Sigmoid colon (tissue), 6 donors: ENCODE measurements at regions not wholly inside any gene's neighbourhood (a gene's known extent, or its start where the extent isn't known, plus 50 kb on each side); places are given as distances from the start of the nearest gene placed in this dataset.
A peak's percentile ranks its signal among the peaks of the same experiment; 100 is the strongest.

Source experiments
- DNase-seq: peaks from one replicate; pipeline ENCODE4 v3.0.0-alpha.2; 2019
- H3K27ac ChIP-seq, 4 donors: fragments of 200-600 bp; sonication (generic); one replicate each; pipeline ENCODE4 v1.5.1; 2016 to 2019; ENCODE audit warnings: mild to moderate bottlenecking in 1 of 4
- H3K27me3 ChIP-seq, 3 donors: fragments of 200-600 bp; sonication (generic); one replicate each; pipeline ENCODE4 v1.5.1; 2019; ENCODE audit warnings: mild to moderate bottlenecking in 1 of 3
- H3K36me3 ChIP-seq, 4 donors: fragments of 200-600 bp; sonication (generic); one replicate each; pipeline ENCODE4 v1.5.1; 2016 to 2019
- H3K4me1 ChIP-seq, 4 donors: fragments of 200-600 bp; sonication (generic); one replicate each; pipeline ENCODE4 v1.5.1; 2017 to 2019
- H3K4me3 ChIP-seq, 4 donors: fragments of 200-600 bp; sonication (generic); one replicate each; pipeline ENCODE4 v1.5.1; 2017 to 2019; ENCODE audit warnings: mild to moderate bottlenecking in 2 of 4, moderate library complexity in 1 of 4
- H3K9me3 ChIP-seq, 4 donors: fragments of 200-600 bp in 3 of 4; sonication (generic) in 3 of 4; one replicate each; pipeline versions ENCODE4 v1.5.1 to v1.6.1; 2013 to 2019
- CTCF ChIP-seq, 4 experiments: fragments of 450-650 bp in 3 of 4; fragments of 200-600 bp in 1 of 4; IDR thresholded peaks; one replicate each; pipeline ENCODE4 v1.5.1; 2016 to 2019; ENCODE audit warnings: antibody characterized with exemption in 4 of 4, mild to moderate bottlenecking in 3 of 4, moderate library complexity in 2 of 4
- EP300 ChIP-seq, 4 donors: sonication (generic); formaldehyde crosslinking; IDR thresholded peaks; one replicate each; pipeline ENCODE4 v1.6.1; 2017; ENCODE audit warnings: antibody characterized with exemption in 4 of 4
- POLR2A ChIP-seq, 2 donors: fragments of 450-650 bp; IDR thresholded peaks; one replicate each; pipeline ENCODE4 v1.6.1; 2016; ENCODE audit warnings: antibody characterized with exemption in 2 of 2, mild to moderate bottlenecking in 2 of 2, moderate library complexity in 2 of 2
- POLR2AphosphoS5 ChIP-seq, 4 donors: sonication (generic); formaldehyde crosslinking; IDR thresholded peaks; one replicate each; pipeline ENCODE4 v1.6.1; 2017; ENCODE audit warnings: antibody characterized with exemption in 4 of 4
- WGBS, 2 donors: extraction: QIAGEN DNeasy Blood & Tissue Kit; methylation state at CpG; one replicate each; pipeline ENCODE4 v1.1.7; 2013; 5-methylcytosine and 5-hydroxymethylcytosine counted together
- intact Hi-C: fragments of 100-400 bp; cut with DNase I; formaldehyde crosslinking; loops from one replicate; pipeline ENCODE4 v1.15.1; 2023
- donor health status: healthy with polysubstance abuse.
- donor health status: healthy.

GRCh38 chr7:54931532-54931931 is 87.3 kb upstream of the EGFR start:
- H3K27ac ChIP-seq = no peak overlapping the region
- no peak for DNase-seq
- intact Hi-C loops = loop anchor here (5.0 kb wide), 1 partner anchor 86 kb away; the partner anchor contains the start of gene EGFR
- peaks cover 0 to 15% (median 8%) of the 10 kb centered on the region in 4 donors for H3K4me1 ChIP-seq
- no peaks in the 10 kb centered on the region for H3K9me3 ChIP-seq
- H3K4me3 ChIP-seq = no peak overlapping the region
- no peaks in the 10 kb centered on the region for H3K36me3 ChIP-seq
- 91 to 97% methylated on average over 1 of the region's 1 CpG for WGBS, 2 donors
- no peaks in the 10 kb centered on the region for H3K27me3 ChIP-seq
- TF ChIP-seq CTCF (IDR thresholded peaks at IDR 0.05) = no peak
- TF ChIP-seq POLR2AphosphoS5 (IDR thresholded peaks at IDR 0.05) = no peak
- no peak for TF ChIP-seq EP300 (IDR thresholded peaks at IDR 0.05)
- no peak for TF ChIP-seq POLR2A (IDR thresholded peaks at IDR 0.05)

- intact Hi-C loops = loop anchor here (5.0 kb wide), 1 partner anchor 84 kb away; the partner anchor contains the start of gene EGFR
- peaks cover 0 to 15% (median 8%) of the 10 kb centered on the region in 4 donors for H3K4me1 ChIP-seq
- peak in 2 of 4 donors; percentile 23 to 26 for TF ChIP-seq POLR2AphosphoS5 (IDR thresholded peaks at IDR 0.05)
- TF ChIP-seq POLR2A (IDR thresholded peaks at IDR 0.05) = no peak
- peak overlapping the region; percentile 25 to 50 (median 46) for H3K4me3 ChIP-seq
- DNase-seq = peak; percentile 84
- H3K27me3 ChIP-seq = no peaks in the 10 kb centered on the region
- WGBS, 2 donors = 5 to 9% methylated on average over 34 of the region's 34 CpGs
- H3K36me3 ChIP-seq = no peaks in the 10 kb centered on the region
- H3K27ac ChIP-seq = peak overlapping the region; percentile 65 to 77 (median 76)
- H3K9me3 ChIP-seq = no peaks in the 10 kb centered on the region
Measured at GRCh38 chr7:54932818-54933543, 85.8 kb upstream of the EGFR start.

GRCh38 chr7:54933643-54934042 is 85.2 kb upstream of the EGFR start:
- Histone ChIP-seq H3K9me3 (no peaks in the 10 kb centered on the region), H3K4me1 (peaks cover 0 to 15% (median 8%) of the 10 kb centered on the region in 4 donors), H3K27ac (peak overlapping the region; percentile 65 to 77 (median 76)), H3K27me3 (no peaks in the 10 kb centered on the region), H3K4me3 (peak overlapping the region; percentile 25 to 50 (median 46)), H3K36me3 (no peaks in the 10 kb centered on the region)
- intact Hi-C loops = loop anchor here (5.0 kb wide), 1 partner anchor 84 kb away; the partner anchor contains the start of gene EGFR
- DNase-seq = no peak
- TF ChIP-seq EP300 (IDR thresholded peaks at IDR 0.05) (no peak), POLR2AphosphoS5 (IDR thresholded peaks at IDR 0.05) (no peak), POLR2A (IDR thresholded peaks at IDR 0.05) (no peak), CTCF (IDR thresholded peaks at IDR 0.05) (no peak)
- 15 to 50% methylated on average over 4 of the region's 4 CpGs for WGBS, 2 donors

GRCh38 chr7:54940748-54941147 is 78.1 kb upstream of the EGFR start:
- no peaks in the 10 kb centered on the region for H3K36me3 ChIP-seq
- 83 to 86% methylated on average over 3 of the region's 3 CpGs for WGBS, 2 donors
- H3K9me3 ChIP-seq = no peaks in the 10 kb centered on the region
- H3K27me3 ChIP-seq = no peaks in the 10 kb centered on the region
- H3K27ac ChIP-seq = no peak overlapping the region
- DNase-seq = no peak
- intact Hi-C loops = no loop called here
- H3K4me1 ChIP-seq = peaks cover 0 to 7% (median 6%) of the 10 kb centered on the region in 4 donors
- no peak for TF ChIP-seq POLR2AphosphoS5 (IDR thresholded peaks at IDR 0.05)
- no peak for TF ChIP-seq POLR2A (IDR thresholded peaks at IDR 0.05)
- TF ChIP-seq CTCF (IDR thresholded peaks at IDR 0.05) = no peak
- TF ChIP-seq EP300 (IDR thresholded peaks at IDR 0.05) = no peak
- H3K4me3 ChIP-seq = no peak overlapping the region

- no peak for DNase-seq
Measured at GRCh38 chr7:54944179-54944578, 74.6 kb upstream of the EGFR start.

More at GRCh38 chr7:54944179-54944578, 74.6 kb upstream of the EGFR start:
- Histone ChIP-seq H3K4me1 (peaks cover 0 to 7% (median 6%) of the 10 kb centered on the region in 4 donors), H3K36me3 (no peaks in the 10 kb centered on the region), H3K27ac (no peak overlapping the region), H3K27me3 (no peaks in the 10 kb centered on the region), H3K9me3 (no peaks in the 10 kb centered on the region), H3K4me3 (no peak overlapping the region)
- TF ChIP-seq POLR2AphosphoS5 (IDR thresholded peaks at IDR 0.05) (no peak), EP300 (IDR thresholded peaks at IDR 0.05) (no peak), CTCF (IDR thresholded peaks at IDR 0.05) (no peak), POLR2A (IDR thresholded peaks at IDR 0.05) (no peak)
- intact Hi-C loops = no loop called here
- 68 to 74% methylated on average over 3 of the region's 3 CpGs for WGBS, 2 donors
